Amniotic stem cell (primary cell): ENCODE measurements at regions not wholly inside any gene's neighbourhood (a gene's known extent, or its start where the extent isn't known, plus 50 kb on each side); places are given as distances from the start of the nearest gene placed in this dataset.

Experiments used
- DNase-seq: peaks from one replicate; lab custom pipeline; 2025; lab: John Stamatoyannopoulos, UW

DNA sequence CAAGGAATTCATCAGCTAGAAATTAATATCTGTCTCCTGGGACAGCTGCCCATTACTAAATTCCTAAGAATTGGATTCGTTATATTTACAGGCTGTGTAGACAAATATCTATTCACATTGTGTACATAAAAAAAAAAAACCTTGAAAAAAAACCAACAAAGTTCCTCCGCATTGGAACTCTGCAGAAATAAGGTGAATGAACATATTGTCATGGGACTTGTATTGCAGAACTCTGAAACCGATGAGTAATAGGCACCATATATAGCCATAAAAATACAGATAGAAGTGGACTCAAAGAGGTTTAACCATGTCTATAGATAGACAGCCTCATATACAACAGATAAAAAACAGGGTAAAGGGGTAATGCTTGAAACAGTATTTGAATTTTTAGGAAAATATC is 909.9 kb upstream of the CHAC2 start:
- no peak for DNase-seq

DNA sequence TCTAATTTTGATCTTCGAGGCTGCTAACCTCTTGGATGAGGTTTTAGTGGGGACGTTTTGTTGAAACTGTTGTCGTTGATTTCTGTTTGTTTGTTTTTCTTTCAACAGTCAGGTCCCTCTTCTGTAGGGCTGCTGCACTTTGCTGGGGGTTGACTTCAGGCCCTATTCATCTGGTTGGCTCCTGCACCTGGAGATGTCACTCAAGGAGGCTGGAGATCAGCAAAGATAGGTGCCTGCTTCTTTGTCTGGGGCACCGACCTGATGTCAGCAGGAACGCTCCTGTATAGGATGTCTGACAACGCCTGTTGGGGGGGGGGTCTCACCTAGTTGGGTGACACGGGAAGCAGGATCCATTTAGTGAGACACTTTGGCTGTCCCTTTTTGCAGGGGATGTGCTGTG is 915.6 kb upstream of the CHAC2 start:
- DNase-seq: no peak

DNA sequence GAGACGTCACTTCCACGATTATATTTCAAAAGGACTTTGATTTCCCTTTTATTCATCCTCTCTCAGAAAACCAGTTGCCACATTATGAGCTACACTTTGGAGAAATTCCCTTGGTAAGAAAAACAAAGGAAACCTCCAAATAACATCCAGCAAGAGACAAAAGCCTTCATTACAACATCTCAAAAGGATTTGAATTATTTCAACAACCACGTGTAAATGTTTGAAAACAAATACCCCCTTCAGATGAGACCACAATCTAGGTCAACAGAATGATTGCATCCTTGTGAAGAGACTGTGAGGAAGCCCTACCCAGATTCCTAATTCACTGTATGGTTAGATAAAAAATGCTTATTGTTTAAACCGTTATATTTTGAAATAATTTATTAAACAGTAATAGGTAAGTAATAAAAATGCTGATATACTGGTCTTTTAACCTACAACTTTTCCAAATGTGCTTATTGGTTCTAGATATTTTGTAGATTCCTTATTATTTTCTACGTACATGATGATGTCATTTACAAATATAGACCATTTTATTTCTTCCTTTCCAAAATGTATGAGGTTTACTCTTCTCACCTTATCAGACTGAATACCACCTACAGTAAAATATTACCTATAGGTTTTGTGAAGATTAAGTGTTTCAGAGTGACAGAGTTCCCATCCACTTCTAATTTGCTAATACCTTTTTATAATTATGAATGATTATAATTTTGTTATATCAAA is 922.7 kb upstream of the CHAC2 start:
- no peak for DNase-seq

DNA sequence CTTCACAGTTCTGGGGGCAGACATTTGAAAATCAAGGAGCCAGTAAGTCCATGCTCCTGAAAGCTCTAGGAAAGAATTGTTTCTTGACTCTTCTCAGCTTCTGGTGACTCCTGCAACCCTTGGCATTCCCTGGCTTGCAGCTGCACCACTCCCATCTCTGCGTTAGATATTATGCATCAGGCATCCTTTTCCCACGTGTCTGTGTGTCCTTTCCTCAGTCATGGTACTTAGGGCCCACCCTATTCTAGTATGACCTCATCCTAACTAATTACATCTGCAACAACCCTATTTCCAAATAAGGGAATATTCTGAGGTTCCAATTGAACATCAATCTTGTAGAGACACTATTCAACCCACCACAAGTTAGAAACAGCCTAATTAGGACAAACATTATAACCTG is 931.7 kb upstream of the CHAC2 start:
- no peak for DNase-seq

DNA sequence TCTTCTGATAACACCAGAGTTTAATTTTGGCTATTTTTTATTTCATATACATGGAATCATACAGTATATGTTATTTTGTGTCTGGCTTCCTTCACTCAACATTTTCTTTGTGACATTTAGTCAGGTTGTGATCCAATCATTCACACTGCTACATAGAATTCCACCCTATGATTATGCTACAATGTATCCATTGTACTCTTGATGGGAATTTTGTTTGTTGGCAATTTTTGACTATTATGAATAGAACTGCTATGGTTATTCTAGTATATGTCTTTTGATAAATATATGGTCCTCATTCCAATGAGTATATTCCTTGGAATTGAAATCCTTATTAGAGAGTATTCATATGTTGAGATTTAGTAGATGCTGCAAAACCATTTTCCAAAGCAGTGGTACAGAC is 936.4 kb upstream of the CHAC2 start:
- DNase-seq: no peak

DNA sequence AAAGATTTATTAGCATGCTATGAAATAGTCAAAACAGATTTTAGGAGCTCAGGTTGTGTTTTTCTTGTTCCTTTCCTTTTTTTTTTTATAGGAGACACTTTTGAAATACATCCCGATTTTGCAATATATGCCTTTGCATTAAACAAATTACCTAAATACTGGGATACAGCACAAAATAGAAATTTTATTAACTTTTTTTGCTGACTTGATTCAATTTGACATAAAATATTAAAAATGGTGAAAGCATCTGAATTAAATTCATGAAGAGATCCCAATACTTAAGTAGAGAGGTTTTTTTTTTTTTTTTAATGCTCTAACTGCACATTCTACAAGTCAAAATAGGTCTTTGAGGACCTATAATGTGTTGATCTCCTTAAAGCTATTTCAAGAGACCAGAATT is 939.5 kb upstream of the CHAC2 start:
- DNase-seq: no peak

DNA sequence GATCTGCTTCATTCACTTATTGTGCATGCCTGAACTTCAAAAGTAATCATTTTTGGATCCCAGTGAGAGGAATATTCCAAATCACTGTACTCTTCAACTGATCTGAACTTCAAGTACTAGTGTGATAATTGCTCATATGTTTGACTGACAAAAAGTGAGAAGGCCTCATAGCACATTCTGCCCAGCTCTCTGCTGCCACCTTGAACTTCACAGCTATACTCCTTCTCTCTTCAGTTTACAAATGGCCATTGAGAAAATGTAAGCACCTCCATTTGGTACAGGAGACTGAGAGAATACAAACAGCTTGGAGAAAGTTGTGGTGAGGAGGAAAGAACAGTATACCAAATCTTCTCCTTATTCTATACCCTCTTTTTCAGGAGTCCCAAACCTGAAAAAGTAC is 946.0 kb upstream of the CHAC2 start:
- DNase-seq: no peak

DNA sequence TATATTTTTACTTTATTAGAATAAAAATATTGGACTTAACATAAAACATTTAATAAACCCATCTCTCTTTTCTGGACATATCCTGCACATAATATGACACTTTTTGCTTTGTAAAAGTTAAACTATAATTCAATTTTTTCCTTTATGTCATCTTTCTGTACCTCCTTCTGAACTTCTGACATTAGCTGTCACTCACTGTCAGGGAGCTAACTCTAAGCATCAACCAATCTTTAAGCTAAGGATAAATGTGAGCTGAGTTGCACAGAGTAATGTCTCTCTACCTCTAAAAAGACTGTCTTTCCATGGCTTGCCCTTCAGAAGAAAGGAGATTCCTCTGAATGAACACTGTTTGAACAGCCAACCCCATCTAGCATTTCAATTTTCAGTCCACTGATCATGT is 948.6 kb upstream of the CHAC2 start:
- DNase-seq: no peak

DNA sequence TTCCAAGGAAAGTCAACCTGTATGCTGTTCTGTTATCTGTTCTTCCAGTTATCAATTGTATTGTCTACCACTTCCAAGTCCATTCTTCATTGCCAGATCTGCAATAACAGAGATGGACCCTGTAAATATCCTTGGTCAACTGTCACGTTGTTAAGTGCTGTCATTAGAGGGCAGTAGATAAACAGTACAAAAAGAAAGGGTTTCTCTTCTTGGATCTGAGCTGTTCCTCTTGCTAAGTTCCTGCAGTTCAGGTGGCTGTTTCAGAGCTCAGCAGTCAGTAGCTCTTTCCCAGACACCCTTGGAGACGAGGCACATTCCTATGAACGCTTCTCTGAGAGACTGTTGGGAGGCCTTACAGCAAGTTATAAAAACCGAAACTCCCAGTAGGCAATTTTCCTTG is 957.1 kb upstream of the CHAC2 start:
- no peak for DNase-seq

DNA sequence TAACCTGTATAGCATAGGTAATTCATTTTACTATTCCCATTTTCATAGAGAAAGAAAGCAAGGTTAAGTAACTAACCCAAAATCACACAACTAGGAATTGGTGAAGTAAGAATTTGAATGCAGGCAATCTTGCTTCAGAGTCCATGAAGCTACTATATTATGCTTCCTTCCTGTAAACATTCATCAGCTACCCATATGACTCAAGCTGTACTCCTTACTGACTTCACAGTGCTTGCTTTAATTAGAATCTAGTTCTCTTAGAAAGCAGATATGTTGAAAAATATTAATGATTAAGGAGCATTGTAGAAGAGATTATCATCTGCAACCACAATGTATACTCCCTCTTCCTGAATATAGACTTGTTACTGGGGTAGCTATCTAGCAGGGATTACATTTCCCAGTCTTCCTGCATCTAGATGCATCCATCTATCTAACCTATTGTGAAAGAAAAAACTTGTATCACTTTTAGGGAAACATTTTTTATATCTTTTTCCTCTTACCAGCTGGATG is 961.6 kb upstream of the CHAC2 start:
- no peak for DNase-seq

DNA sequence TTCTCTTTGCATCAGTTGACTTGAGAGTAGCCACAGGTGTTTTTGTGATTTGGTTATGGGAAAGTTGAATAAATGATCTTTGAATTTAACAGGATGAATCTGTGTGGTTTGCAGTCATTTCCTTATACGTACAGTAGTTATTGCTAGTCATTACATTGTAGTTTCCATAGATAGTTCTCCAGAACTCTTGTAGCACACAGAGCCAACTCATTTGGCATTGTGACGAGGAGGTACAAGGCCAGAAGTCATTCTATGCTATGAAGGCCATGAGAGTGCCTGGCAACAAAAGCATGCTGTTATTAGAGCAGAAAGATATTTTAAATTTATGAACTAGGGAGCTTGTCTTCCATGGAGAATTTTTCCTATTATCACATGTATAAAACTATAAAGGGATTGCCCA is 973.0 kb upstream of the CHAC2 start:
- no peak for DNase-seq

DNA sequence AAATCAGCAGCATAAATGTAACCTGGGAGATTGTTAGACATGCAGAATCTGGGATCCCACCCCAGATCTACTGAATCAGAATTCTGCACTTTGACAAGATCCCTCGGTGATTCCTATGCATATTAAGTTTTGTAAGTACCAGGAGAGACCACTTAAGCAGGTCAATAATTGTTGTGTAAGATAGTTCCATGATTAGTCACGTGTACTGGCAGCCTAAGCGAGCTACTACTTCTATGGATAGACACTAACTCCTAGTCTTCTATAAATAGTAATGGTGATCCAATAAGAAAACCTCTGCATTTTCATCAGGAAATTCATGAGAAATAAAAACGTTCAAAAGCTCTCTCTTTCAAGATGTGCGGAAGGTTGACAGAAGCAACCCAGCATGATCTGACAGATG is 988.2 kb upstream of the CHAC2 start:
- no peak for DNase-seq

DNA sequence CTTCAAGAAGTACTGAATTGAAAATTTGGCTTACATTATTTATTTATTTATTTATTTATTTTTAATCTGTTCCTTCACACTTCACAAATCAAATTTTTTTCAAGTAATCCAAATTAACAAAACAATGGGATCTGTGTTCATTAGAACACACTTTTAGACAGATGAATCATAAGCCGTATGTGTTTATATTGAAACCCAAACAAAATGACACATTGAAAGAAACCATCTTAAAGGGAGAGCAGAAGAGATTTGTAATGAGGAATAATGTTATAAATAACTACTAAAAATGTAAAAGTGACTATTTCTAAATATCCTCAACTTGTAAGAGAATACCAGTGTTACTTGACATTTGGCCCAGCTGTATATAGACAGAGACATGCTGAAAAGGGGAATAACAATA is 991.0 kb upstream of the CHAC2 start:
- DNase-seq: no peak

DNA sequence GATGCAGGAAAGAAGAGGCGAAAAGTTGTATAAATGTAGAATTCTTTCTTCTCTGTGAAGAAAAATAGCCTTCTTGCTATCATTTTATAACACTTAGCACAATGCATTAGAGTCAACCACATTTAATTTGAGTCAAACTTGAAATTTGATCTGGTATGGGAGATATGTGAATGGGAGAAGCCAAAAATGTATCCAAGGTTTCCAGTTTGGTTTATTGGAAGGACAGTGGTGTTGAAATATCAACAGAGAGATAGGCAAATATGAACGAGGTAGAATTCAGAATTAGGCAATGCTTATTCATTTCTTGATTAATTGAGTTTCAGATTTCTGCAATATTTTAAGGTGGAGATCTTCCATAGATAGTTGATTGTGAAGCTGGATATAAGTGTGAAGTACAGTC is 991.9 kb upstream of the CHAC2 start:
- DNase-seq: no peak

DNA sequence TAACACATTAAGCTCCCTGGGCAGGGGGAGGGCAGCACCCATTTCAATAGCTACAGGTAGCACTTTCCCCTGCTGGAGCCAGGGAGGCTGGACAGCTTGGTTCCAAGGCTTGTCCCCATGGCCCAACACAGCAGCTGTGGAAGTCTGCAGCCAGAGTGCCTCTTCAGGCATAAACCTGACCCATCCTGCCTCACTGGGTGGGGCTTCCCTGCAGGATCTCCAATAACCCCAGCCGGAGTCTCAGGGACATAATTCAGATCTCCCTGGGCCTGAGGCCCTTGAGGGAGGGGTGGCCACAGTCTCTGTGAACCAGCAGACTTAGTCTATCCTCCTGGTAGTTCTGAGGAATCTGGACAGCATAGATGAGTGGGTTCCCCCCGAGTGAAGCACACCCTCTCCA is 1001.9 kb upstream of the CHAC2 start:
- no peak for DNase-seq

DNA sequence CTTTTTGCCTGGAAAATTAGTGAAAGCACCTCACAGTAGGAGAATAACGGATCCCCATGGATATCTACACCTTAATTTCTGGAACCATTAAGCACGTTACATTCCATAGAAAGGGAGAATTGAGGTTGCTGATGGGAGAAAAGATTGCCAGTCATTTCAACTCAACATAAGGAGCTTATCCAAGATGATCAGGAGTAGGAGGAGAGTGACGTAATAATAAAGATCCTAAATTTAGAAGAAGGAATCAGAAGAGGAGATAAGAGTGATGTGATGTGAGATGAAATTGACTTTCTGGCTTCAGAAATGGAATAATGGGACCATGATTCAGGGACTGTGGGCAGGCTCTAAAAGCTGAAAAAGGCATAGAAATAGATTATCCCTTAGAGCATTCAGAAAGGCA is 1017.8 kb upstream of the CHAC2 start:
- no peak for DNase-seq

DNA sequence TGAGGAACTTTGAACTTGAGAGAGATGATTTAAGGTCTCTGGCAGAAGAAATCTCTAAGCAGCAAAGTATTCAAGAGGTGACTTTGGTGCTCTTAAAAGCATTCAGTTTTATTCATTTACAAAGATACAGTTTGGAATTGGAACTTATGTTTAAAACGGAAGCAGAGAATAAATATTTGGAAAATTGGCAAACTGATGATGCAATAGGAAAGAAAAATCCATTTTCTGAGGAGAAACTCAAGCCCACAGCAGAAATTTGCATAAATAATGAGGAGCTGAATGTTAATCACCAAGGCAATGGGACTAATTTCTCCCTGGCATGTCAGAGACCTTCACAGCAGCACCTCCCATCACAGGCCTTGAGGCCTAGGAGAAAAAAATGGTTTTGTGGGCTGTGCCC is 1022.5 kb upstream of the CHAC2 start:
- no peak for DNase-seq

DNA sequence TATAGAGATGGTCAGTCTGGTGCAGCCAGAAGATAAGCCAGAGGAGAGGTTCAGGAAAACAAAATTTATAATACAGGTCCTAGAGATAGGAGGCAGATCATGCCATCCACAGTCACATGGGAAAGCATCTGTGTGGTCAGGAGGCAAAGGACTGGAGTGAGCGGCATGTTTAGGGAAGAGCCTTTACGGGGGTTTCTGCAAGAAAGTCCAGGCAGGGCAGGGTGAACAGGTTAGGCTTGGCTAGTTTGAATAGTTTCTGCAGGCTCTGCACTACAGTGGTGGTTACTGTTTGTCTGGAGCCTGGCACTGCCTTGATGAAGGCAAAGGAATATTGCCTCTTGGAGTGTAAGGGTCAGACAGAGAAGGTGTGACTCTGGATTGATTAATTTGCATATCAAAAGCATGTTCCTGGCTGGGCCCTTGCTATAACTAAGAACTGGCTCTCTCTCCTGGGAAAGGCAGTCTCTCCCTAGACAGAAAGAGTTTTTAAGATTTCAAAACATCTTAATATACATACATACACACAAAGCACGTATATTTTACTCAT is 1034.7 kb upstream of the CHAC2 start:
- no peak for DNase-seq

DNA sequence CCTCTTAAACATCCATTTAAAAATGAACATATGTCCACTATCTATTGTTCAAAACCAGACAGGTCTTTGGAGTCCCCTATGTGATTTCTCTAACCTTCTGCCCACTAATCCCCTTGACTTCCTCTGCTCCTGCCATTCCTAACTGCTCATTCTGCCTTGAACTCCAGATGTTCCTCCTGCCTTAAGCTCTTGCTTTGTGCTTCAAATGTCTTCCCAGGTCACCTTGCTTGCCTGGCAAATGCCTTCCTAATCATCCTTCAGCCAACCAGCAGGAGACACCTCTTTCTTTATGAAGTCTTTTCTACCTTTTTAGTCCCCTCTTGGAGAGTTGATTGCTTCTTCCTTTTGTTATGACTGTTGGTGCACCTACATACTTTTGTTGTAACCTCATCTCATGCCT is 1043.0 kb upstream of the CHAC2 start:
- DNase-seq: no peak

DNA sequence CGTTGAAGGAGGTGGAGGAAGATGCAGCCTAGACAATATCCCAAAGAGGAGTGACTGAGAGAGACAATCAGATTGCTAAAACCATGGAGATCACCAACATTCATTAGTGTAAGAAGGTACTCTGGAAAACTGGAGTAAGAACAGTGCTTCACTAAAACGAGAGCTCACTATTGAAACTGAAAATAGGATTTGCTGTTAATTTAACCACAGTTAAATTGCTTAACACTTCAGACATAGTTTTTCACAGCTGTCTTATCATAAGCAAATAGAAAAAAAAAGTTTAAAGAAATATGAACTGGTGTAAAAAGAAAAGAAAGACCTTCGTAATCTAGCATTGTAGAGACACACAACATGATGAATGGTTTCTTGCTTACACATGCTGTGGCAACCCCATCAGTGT is 1049.8 kb upstream of the CHAC2 start:
- DNase-seq: no peak

DNA sequence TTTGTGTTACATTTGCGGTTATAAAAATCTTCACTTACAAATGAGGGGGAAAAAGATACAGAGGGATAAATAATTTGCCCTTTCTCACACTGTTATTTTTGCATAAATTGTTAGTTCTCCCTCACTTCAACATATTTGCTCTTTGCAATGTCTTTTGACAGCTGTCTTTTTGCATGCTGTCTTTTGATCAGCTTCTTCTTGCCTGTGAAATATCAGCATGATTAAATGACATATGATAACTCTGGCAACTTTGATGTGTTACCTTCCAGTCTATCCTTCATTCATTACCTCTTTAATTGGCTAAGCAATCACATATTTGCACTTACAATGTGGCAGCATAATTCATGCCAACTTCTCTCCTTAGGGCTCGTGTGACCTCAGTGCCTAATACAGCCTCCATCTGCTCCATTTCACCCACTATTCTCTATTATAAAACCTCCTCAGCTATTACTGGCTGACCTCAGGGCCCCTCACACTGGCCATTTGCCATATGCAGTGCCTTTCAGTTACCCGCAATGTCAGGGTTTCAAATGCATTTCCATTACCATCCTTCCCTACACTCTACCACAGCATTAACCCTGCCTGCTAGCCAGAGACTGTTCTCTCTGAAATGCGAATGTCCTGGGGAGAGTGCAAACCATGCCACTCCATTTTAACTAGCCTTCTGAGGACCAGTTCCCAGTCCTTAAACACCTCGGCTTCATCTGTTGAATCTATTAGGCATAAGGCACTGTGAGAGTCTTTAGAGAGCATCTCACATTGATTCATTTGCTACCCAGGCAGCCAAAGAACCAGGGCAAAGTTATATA is 1056.6 kb upstream of the CHAC2 start:
- no peak for DNase-seq

DNA sequence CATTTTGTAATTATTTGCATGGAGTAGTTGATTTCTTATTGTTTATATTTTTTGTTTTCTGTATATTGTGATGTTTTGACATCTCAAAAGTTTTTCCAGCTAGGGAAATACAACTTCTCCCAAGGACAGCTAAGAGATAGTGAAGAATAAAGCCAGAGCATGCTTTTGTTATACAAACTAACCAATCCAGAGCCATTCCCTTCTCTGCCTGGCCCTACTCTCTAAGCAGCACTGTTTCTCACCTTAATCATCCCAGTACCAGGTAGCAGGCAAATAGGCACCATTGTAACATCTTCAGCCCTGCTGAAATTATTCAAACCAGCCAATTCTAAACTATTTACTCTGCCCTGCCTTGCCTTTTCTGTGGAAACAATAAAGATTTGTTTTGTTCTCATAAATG is 1063.4 kb upstream of the CHAC2 start:
- no peak for DNase-seq

DNA sequence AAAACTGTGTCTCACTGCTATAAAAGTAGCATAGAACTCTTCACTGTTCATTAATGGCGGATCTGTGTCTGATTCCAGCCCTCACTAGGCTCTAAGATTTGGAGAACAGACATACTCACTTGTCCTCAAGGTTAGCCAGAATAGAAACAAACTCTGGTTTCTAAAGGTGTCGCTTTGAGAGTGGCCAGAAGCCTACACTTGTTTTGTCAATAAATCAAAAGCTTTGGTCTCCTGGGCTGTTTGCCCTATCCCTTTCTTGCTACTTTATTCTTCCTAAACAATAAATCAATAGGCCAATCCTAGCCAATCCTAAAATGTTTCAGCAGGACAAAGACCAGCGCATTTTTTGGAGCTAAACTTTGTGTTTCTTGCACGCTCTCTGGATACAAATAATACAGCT is 1064.6 kb upstream of the CHAC2 start:
- DNase-seq: no peak
